ENCODE measurements at regions not wholly inside any gene's neighbourhood (a gene's known extent, or its start where the extent isn't known, plus 50 kb on each side); places are given as distances from the start of the nearest gene placed in this dataset.

GRCh38 chr21:14903172-14903865, 161.5 kb downstream of the NRIP1 start:
- TF ChIP-seq EZH2phosphoT487 (IDR thresholded peaks at IDR 0.05; ENCODE audit: low read depth, severe bottlenecking, unreplicated experiment) = no peak
- TF ChIP-seq, protein P1, sequence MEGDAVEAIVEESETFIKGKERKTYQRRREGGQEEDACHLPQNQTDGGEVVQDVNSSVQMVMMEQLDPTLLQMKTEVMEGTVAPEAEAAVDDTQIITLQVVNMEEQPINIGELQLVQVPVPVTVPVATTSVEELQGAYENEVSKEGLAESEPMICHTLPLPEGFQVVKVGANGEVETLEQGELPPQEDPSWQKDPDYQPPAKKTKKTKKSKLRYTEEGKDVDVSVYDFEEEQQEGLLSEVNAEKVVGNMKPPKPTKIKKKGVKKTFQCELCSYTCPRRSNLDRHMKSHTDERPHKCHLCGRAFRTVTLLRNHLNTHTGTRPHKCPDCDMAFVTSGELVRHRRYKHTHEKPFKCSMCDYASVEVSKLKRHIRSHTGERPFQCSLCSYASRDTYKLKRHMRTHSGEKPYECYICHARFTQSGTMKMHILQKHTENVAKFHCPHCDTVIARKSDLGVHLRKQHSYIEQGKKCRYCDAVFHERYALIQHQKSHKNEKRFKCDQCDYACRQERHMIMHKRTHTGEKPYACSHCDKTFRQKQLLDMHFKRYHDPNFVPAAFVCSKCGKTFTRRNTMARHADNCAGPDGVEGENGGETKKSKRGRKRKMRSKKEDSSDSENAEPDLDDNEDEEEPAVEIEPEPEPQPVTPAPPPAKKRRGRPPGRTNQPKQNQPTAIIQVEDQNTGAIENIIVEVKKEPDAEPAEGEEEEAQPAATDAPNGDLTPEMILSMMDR (IDR thresholded peaks at IDR 0.05; ENCODE audit: poor library complexity) = no peak

Data from hepatocyte (in vitro differentiated cells).